ENCODE measurements at regions not wholly inside any gene's neighbourhood (a gene's known extent, or its start where the extent isn't known, plus 50 kb on each side); places are given as distances from the start of the nearest gene placed in this dataset.

- no peak for DNase-seq
These were observed 49.9 kb downstream of the CHRM3 start for GRCh38 chr1:239436286-239436685.

- no peak for DNase-seq
These were observed 51.5 kb downstream of the CHRM3 start for GRCh38 chr1:239437822-239438221.

- no peak for DNase-seq
These were observed 52.5 kb downstream of the CHRM3 start for GRCh38 chr1:239438891-239439290.

- DNase-seq: no peak
These were observed 57.0 kb downstream of the CHRM3 start for GRCh38 chr1:239443361-239443760.

GRCh38 chr1:239446611-239447010, 60.2 kb downstream of the CHRM3 start:
- no peak for DNase-seq

GRCh38 chr1:239448911-239449310, 62.5 kb downstream of the CHRM3 start:
- no peak for DNase-seq

- no peak for DNase-seq
These were observed 69.4 kb downstream of the CHRM3 start for GRCh38 chr1:239455743-239456142.

- no peak for DNase-seq
These were observed 70.4 kb downstream of the CHRM3 start for GRCh38 chr1:239456788-239457187.

GRCh38 chr1:239457491-239458143, 71.2 kb downstream of the CHRM3 start:
- DNase-seq: peak in 1 of 4 experiments; percentile 3

- peak; percentile 6 to 24 (median 10) for DNase-seq
These were observed 71.8 kb downstream of the CHRM3 start for GRCh38 chr1:239458144-239458500.

GRCh38 chr1:239467730-239468129, 81.4 kb downstream of the CHRM3 start:
- no peak for DNase-seq

GRCh38 chr1:239478069-239478468, 91.7 kb downstream of the CHRM3 start:
- DNase-seq: no peak

- peak in 3 of 4 experiments; percentile 8 to 24 (median 13) for DNase-seq
These were observed 97.0 kb downstream of the CHRM3 start for GRCh38 chr1:239483391-239483790.

- no peak for DNase-seq
These were observed 107.5 kb downstream of the CHRM3 start for GRCh38 chr1:239493811-239494414.

GRCh38 chr1:239505094-239505493, 118.7 kb downstream of the CHRM3 start:
- no peak for DNase-seq

GRCh38 chr1:239507826-239508225, 121.5 kb downstream of the CHRM3 start:
- DNase-seq: no peak

GRCh38 chr1:239511875-239512274, 125.5 kb downstream of the CHRM3 start:
- no peak for DNase-seq

- no peak for DNase-seq
These were observed 130.2 kb downstream of the CHRM3 start for GRCh38 chr1:239516579-239516978.

- DNase-seq: no peak
These were observed 140.0 kb downstream of the CHRM3 start for GRCh38 chr1:239526391-239526790.

- DNase-seq: no peak
These were observed 140.8 kb downstream of the CHRM3 start for GRCh38 chr1:239527051-239527693.

- DNase-seq: no peak
These were observed 149.9 kb downstream of the CHRM3 start for GRCh38 chr1:239536165-239536849.

GRCh38 chr1:239537795-239538194, 151.4 kb downstream of the CHRM3 start:
- no peak for DNase-seq

GRCh38 chr1:239538239-239538988, 152.0 kb downstream of the CHRM3 start:
- peak in 1 of 4 experiments; percentile 9 for DNase-seq
